ENCODE measurements at regions not wholly inside any gene's neighbourhood (a gene's known extent, or its start where the extent isn't known, plus 50 kb on each side); places are given as distances from the start of the nearest gene placed in this dataset.
A peak's percentile ranks its signal among the peaks of the same experiment; 100 is the strongest.
"Not testable (repeated sequence)": the region's sequence is repeated elsewhere in the genome, so short reads cannot be mapped to it uniquely, and the experiment has no call there.

DNA sequence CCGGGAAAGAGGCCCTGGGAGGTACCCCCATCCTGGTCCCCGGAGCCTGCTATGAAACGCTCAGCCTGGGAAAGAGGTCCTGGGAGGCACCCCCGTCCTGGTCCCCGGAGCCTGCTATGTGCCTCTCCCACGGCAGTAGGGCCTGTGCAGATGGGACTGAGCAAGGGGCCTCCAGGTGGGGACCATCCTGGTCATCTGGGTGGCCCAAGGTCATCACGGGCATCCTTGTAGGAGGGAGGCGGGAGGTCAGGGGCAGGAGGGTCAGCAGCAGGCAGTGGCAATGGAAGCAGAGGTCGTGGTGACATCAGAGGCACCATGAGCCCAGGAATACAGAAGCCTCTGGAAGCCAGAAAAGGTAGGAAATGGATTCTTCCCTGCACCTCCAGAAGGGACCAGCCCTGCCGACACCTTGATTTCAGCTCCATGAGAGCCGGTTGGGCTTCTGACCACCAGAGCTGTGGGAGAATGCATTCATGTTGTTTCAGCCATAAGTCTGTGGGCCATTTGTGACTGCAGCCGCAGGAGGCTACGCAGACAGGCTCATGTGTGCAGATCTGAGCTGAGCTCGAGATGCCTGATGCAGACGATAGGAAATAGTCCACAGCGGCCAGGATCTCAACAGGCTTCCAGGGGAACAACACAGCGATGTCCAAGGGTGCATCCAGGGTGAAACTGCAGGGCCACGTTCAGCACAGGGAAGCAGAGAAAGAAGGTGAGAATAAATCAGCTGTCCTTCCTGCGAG, 190.7 kb downstream of the LAT start:
- in situ Hi-C loops (cut with HindIII; ENCODE audit: low sequenced_read_pairs); DNase-seq (ENCODE audit: low read depth); H3K4me3 ChIP-seq (ENCODE audit: low read depth, low read length): not testable (repeated sequence)

DNA sequence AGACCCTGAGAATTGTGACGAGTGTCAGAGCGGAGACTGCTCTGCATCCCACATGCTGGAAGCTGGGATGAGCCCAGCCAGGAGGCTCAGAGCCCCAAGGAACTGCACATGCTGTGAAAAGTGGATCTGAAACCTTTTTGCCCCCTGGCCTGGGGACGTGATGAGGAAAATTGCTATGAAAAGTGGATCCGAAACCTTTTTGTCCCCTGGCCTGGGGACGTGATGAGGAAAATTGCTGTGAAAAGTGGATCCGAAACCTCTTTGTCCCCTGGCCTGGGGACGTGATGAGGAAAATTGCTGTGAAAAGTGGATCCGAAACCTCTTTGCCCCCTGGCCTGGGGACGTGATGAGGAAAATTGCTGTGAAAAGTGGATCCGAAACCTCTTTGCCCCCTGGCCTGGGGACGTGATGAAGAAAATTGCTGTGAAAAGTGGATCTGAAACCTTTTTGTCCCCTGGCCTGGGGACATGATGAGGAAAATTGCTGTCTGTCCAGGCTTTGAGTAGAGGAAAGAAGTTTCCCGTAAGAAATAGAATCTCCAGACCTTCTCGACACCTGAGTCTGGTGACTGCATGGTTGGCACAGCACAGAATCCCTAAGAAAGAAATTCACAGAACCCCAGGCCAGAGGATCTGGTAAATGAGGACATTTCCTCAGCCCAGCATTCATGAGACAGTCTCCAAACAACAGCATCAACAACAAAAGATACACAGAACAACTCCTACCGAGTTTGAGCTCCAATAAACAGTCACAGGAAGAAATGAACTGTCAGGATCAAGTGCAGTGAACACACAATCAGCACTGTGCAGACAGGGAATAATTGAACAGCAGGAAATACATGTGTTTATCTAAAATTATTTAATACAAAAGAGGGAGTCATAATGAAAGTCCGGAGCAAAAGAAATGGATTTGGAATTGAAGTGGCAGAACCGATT, 188.8 kb downstream of the LAT start:
- DNase-seq (ENCODE audit: low read depth); in situ Hi-C loops (cut with HindIII; ENCODE audit: low sequenced_read_pairs): not testable (repeated sequence)

DNA sequence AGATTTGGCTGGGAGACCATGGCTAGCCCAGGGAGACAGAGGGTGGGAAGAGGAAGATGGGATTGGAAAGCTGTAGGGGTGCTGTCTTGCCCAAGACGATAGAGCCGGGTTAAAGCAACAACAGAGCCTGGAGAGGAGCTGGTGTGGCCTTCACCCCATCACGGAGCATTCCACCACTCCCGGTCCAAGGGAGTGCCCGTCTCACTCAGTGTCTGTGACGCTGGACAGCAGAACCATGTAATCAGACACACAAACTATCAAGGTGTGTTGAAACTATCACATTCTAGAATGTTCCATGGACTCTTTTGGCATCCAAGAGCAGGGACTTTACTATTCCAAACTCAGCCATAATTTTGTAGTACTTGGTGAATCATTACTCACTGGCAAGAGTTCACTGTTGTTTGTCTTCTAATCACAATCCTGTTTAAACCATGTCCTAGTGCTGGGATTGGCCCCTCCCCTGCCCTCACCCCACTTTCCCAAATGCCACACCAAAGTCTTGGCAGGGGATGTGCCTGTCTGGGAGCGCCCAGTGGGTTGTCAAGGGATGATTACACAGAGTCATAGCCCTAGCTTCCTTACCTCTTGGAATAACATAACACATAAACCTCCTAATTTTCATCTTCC, 187.4 kb downstream of the LAT start:
- H3K4me3 ChIP-seq (ENCODE audit: low read depth, low read length); DNase-seq (ENCODE audit: low read depth); in situ Hi-C loops (cut with HindIII; ENCODE audit: low sequenced_read_pairs): not testable (repeated sequence)

More for the DNA sequence above, 188.8 kb downstream of the LAT start:
- not testable (repeated sequence) for H3K4me3 ChIP-seq (ENCODE audit: low read depth, low read length)

DNA sequence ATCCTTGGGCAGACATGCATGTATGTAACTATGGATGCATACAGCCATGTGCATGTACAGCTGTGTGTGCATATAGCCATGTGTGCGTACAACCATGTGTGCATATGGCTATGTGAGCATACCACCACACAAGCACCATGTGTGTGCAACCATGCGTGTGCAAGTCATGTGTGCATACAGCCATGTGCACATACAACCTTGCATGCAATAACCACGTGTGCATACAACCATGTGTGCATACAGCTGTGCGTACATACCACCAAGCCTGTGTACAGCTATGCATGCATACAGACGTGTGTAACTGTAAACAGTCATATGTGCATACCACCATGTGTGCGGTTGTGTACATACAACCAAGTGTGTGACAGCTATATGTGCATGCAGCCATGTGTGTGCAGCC, 186.4 kb downstream of the LAT start:
- DNase-seq (ENCODE audit: low read depth); H3K4me3 ChIP-seq (ENCODE audit: low read depth, low read length); in situ Hi-C loops (cut with HindIII; ENCODE audit: low sequenced_read_pairs): not testable (repeated sequence)

DNA sequence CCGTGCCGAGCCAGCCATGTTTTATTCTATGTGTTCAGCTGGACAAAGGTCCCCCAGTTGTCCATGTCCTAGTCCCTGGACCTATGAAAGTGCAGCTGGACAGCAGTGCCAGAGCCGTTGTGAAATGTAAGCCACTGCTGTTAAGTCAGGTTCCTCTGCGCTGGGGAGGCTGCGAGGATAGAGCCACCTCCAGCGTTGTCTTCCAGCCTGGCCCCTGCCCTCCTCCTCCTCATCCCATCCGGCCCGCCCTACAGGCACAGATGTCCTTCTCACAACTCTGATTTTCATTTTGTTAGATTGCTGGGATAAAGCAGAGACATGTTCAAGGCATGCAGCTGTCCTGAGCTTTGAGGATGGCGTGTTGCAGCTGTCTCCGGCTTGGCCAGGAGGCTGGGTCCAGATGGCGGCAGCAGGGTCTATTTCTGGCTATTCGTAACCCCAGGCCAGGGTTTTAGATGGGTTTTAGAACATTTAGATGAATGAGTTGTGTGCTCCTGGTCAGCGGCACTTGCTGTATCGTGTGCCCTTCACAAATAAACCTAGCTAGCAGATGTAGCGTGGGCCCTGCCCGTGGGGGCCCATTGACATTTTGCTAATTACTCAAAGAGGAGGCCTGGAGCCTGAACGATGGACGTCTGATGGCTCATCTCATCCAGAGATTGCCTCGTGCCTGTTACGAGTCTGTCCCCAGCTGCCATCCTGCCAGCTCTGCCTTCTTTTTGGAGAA, 185.7 kb downstream of the LAT start:
- H3K4me3 ChIP-seq (ENCODE audit: low read depth, low read length); in situ Hi-C loops (cut with HindIII; ENCODE audit: low sequenced_read_pairs); DNase-seq (ENCODE audit: low read depth): not testable (repeated sequence)

DNA sequence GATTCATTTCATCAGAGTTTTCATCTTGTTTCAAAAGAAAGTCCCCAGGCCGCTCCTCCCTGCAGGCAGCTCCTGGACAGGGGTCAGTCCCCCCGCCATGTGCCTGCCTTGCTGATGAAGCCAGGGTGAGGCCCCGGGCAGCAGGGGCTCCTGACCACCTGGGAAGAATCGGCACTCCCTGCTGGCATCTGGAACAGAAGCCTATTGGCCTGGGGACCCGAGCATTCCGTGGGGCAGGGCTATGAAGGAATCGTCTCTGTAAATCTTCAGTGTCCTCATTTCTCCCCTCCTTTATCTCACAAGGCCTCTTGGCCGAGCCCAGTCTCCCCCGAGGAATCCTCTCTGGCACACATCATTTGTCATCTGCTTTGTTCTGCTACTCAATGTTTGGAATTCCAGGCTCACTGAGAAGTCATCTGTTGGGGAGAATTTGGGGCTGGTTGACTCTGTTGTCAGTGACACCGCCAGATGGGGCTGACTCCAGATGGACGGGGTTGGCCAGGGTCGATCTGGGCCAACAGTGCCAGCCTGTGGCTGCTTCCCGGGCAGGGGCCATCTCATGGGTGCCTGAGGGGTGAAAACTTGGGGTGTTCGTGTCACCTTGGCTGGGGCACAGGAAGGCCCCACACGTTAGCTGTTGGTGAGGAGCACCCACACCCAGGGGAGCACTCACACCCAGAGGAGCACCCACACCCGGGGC, 184.6 kb downstream of the LAT start:
- in situ Hi-C loops (cut with HindIII; ENCODE audit: low sequenced_read_pairs); DNase-seq (ENCODE audit: low read depth); H3K4me3 ChIP-seq (ENCODE audit: low read depth, low read length): not testable (repeated sequence)

DNA sequence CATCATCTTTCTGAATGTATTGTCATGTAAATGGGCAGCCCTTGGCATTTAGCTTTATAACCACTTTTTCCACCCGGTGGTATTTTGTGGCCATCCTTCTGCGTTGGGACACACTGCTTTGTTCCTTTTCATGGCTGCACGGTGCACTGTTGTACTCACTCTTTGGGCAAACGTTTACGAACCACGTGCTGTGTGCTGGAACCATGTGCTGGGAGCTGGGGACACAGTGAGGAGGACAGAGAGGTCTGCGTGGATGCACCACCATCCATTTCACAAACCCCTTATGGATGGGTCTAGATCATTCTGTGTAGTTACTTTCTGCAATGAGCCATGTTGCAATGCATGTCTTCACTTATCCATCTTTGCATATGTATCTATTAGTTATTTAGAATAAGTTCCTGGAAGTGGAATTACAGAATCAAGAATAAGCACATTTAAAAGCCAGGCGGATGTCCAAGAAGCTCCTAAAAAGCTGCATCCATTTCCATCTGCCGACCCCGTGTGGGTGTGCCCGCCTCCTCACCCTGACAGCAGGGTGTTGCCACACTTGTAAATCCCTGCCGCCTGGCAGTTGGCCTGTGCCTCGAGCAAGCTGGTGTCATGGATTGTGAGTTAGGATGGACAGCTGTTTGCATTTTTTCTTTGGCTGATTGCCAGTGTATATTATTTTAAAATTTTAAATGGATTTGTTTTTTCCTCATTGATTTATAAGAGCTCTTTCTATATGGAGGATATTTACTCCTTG, 183.8 kb downstream of the LAT start:
- DNase-seq (ENCODE audit: low read depth); in situ Hi-C loops (cut with HindIII; ENCODE audit: low sequenced_read_pairs); H3K4me3 ChIP-seq (ENCODE audit: low read depth, low read length): not testable (repeated sequence)

DNA sequence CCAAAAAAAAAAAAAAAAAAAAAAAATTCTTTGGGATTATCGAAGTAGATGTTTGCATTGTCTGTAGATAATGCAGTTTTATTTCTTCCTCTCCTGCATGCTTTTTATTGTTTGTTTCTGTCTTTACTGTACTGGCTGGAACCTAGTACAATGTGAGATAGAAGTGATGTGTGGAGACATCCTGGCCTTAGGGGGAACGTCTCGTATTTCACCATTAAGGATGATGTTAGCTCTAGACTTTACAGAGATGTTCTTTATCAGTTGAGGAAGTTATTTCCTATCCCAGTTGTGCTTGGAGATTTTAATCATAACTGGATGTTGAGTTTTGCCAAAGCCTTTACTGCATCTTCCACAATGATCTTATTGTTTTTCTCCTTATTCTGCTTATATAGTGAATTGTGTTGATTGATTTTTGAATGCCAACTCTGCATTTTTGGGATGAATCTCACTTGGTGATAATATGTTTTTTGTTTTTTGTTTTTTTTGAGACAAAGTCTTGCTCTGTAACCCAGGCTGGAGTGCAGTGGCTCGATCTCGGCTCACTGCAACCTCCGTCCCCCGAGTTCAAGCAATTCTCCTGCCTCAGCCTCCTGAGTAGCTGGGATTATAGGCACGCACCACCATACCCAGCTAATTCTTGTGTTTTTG, 179.7 kb downstream of the LAT start:
- in situ Hi-C loops (cut with HindIII; ENCODE audit: low sequenced_read_pairs); DNase-seq (ENCODE audit: low read depth); H3K4me3 ChIP-seq (ENCODE audit: low read depth, low read length): not testable (repeated sequence)

DNA sequence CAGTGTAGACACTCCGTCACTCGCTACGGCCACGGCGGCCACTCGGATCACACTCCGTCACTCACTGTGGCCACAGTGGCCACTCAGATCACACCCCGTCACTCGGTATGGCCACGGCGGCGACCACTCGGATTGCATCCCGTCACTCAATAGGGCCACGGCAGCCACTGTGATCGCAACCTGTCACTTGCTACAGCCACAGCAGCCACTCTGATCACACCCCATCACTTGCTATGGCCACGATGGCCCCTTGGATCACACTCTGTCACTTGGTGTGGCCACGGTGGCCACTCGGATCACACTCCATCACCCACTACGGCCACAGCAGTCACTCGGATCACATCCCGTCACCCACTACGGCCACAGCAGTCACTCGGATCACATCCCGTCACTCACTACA, 175.3 kb downstream of the LAT start:
- H3K4me3 ChIP-seq (ENCODE audit: low read depth, low read length); DNase-seq (ENCODE audit: low read depth); in situ Hi-C loops (cut with HindIII; ENCODE audit: low sequenced_read_pairs): not testable (repeated sequence)

DNA sequence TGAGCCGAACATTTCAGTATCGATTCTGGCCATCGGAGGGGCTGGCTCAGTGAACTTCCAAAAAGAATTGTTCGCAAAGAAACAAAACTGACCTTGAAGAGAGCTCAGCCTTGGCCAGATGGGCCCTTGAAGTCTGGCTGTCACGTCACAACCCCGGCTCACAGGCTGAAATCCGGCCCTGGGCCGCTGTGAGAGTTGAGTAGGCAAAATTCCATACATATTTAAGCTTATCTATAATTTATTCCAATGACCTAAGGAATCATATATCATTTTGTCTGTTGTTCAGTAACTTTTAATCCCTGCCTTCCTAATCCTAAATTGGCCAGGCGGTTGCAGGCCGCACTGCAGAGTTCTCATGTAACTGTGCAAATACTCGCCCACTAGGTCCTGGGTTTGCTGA, 174.8 kb downstream of the LAT start:
- in situ Hi-C loops (cut with HindIII; ENCODE audit: low sequenced_read_pairs); H3K4me3 ChIP-seq (ENCODE audit: low read depth, low read length); DNase-seq (ENCODE audit: low read depth): not testable (repeated sequence)

DNA sequence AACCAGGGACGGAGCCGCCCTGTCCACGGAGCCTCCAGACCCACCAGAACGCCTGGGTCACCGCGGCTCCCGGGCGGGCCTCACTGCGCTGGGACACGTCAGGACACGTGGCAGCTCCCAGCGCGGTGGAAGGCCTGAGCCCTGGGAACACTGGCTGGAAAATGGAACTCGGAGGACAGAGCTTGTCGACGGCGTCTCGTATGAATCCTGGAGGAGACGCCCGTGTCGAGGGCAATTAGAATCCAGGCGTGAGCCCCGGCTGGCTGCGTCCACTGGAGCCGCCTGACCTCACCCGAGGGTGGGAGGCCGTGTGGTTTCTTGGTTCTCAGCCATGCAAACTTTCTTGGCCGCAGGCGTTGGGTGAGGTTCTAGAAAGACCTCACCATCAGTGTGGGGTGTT, 173.9 kb downstream of the LAT start:
- DNase-seq (ENCODE audit: low read depth): no peak
- TF ChIP-seq, protein P1, sequence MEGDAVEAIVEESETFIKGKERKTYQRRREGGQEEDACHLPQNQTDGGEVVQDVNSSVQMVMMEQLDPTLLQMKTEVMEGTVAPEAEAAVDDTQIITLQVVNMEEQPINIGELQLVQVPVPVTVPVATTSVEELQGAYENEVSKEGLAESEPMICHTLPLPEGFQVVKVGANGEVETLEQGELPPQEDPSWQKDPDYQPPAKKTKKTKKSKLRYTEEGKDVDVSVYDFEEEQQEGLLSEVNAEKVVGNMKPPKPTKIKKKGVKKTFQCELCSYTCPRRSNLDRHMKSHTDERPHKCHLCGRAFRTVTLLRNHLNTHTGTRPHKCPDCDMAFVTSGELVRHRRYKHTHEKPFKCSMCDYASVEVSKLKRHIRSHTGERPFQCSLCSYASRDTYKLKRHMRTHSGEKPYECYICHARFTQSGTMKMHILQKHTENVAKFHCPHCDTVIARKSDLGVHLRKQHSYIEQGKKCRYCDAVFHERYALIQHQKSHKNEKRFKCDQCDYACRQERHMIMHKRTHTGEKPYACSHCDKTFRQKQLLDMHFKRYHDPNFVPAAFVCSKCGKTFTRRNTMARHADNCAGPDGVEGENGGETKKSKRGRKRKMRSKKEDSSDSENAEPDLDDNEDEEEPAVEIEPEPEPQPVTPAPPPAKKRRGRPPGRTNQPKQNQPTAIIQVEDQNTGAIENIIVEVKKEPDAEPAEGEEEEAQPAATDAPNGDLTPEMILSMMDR (IDR thresholded peaks at IDR 0.05; ENCODE audit: low read depth, low read length, missing control alignments): no peak
- in situ Hi-C loops (cut with HindIII; ENCODE audit: low sequenced_read_pairs): no loop called here
- H3K4me3 ChIP-seq (ENCODE audit: low read depth, low read length): no peak overlapping the region

DNA sequence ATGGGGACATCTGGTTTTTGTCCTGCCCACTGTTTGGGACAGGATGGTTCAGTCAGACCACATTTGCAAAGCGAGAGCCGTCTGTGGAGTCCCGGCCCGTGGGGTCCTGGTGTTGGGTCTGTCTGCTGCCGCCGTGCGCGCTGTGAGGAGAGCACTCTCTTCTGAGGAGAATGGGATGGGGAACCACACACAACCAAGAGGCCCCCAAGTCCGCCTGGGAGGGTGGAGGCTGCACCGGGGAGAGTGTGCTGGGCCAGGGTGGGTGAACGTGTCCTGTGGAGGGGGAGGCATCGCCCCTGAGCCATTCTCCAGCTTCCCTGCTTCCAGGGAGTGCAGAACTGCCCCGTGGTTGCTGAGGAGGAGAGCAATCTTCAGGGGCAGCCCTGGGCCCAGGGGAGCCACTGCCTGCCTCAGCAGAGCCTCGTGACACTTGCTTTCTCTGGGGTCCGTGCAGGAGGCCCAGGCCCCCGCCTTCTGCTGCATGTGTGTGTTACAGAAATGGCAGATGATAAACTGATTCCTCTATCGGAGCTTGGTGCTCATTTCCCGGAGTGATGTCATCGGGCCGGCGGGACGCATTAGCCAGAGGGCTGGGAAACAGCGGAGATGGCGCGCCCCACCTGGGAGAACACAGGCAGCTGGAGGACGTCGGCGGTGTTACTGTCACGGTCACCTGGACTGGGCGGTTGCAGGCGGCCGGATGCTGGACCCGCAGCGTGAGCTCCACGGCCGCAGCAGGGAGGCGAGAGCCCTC, 173.4 kb downstream of the LAT start:
- H3K4me3 ChIP-seq (ENCODE audit: low read depth, low read length); in situ Hi-C loops (cut with HindIII; ENCODE audit: low sequenced_read_pairs); DNase-seq (ENCODE audit: low read depth): not testable (repeated sequence)

DNA sequence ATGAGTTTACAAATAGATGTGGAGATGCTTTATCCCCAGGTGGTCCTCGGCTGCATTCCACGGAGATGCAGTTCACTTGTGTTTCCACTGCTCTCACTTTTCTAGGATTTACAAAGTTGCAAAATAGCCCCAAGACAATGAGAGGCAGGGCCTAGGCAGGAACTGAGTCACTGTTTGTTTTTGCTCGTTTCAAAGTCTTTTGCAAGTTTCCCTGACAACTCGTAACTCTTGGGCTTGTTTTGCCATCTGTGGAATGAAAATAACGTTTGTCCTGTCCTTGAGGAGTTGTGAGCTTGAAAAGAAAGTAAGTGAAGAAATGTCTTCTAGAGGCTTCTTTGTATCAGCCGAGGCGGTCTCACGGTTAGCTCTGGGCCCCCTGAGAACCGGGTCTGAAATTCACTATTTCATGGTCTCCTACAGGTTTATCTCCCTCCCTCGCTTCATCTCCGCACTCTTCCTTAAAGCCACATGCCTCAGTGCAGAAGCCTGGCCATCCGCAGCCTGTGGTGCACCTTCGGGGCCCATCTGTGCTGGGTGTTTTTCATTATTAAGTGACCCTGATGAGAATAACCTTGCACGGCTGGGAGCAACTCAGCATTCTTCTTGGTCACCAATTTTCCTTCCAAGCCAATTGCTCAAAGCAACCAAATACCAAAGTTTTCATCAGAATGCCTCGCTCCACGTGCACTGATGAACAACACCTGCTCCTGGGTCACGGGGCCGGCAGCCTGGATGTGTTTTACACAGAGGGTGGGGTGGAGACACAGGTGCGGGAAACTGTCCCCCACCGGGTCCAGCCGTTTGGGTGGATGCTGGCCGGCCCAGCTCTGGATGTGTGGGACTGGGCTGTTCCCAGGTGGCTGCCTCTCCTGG, 172.4 kb downstream of the LAT start:
- H3K4me3 ChIP-seq (ENCODE audit: low read depth, low read length); in situ Hi-C loops (cut with HindIII; ENCODE audit: low sequenced_read_pairs): not testable (repeated sequence)
- DNase-seq (ENCODE audit: low read depth): peak; percentile 96

All from astrocyte of the cerebellum (primary cell).